ENCODE measurements at regions not wholly inside any gene's neighbourhood (a gene's known extent, or its start where the extent isn't known, plus 50 kb on each side); places are given as distances from the start of the nearest gene placed in this dataset.

DNA sequence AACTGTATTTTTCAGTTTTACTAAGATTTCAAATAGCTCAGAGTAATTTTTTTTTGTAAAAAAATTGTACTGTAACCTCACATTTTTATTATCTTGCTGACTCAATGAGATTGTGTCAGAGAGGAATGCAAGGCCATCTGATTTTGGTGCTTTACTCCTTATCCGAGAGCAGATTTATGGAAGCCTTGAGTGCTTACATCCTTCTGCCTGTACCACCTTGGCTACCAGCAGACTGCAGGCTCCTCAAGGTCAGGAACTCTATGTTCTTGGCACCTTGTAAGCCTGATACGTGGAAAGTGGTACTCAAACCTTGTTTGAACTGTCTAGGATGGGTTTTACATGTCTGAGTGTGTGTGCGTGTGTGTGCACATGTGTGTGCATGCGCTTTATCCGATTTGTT is 80.1 kb upstream of the MLIP start:
- no peak overlapping the region for H3K27ac ChIP-seq
- TF ChIP-seq, protein P1, sequence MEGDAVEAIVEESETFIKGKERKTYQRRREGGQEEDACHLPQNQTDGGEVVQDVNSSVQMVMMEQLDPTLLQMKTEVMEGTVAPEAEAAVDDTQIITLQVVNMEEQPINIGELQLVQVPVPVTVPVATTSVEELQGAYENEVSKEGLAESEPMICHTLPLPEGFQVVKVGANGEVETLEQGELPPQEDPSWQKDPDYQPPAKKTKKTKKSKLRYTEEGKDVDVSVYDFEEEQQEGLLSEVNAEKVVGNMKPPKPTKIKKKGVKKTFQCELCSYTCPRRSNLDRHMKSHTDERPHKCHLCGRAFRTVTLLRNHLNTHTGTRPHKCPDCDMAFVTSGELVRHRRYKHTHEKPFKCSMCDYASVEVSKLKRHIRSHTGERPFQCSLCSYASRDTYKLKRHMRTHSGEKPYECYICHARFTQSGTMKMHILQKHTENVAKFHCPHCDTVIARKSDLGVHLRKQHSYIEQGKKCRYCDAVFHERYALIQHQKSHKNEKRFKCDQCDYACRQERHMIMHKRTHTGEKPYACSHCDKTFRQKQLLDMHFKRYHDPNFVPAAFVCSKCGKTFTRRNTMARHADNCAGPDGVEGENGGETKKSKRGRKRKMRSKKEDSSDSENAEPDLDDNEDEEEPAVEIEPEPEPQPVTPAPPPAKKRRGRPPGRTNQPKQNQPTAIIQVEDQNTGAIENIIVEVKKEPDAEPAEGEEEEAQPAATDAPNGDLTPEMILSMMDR (IDR thresholded peaks at IDR 0.05; ENCODE audit: low read depth, low read length), result no peak
- no peaks in the 10 kb centered on the region for H3K9me3 ChIP-seq (ENCODE audit: severe bottlenecking)
- no peak for DNase-seq
- H3K36me3 ChIP-seq, result no peaks in the 10 kb centered on the region
- H3K4me3 ChIP-seq (ENCODE audit: low read depth, low read length), result no peak overlapping the region
- H3K27me3 ChIP-seq (ENCODE audit: insufficient read depth, low read depth, severe bottlenecking), result peaks cover 28% of the 10 kb centered on the region

DNA sequence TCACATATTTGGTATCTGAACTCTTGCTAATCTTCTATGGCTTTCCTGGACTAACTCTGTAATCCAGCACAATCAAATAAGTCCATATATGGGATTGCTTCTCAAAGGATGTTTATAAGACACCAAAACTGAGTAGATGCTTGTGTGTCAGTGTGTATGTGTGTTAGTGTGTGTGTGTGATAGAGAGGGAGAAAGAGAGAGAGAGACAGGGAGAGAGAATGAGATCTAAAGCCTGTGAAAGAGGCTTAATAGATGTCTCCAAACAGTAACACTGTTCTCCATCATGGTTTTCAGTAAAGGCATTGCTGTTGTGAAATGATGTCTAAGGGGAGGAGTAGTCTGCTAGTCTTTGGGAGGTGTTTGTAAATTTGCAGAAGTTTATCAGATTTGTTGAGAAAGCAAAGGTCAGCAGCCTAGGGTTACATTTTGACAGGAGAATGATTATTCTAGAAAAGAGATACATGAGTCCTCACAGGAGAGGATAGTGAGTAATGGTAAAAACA is 73.9 kb upstream of the MLIP start:
- no peak for DNase-seq
- Histone ChIP-seq H3K9me3 (ENCODE audit: severe bottlenecking) (no peaks in the 10 kb centered on the region), H3K27me3 (ENCODE audit: insufficient read depth, low read depth, severe bottlenecking) (peaks cover 9% of the 10 kb centered on the region), H3K27ac (no peak overlapping the region), H3K36me3 (no peaks in the 10 kb centered on the region), H3K4me3 (ENCODE audit: low read depth, low read length) (no peak overlapping the region)
- TF ChIP-seq, protein P1 (IDR thresholded peaks at IDR 0.05; ENCODE audit: low read depth, low read length), result no peak

DNA sequence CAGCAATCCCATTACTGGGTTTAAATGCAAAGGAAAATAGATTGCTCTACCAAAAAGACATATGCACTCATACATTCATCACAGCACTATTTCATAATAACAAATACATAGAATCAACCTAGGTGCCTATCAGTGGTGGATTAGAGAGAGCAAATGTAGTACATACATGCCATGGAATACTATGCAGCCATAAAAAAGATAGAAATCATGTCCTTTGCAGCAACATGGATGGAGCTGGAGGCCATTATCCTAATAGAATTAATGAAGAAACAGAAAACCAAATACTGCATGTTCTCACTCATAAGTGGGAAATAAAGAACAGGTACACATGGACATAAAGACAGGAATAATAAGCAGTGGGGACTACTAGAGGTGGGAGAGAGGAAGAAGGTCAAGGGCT is 70.7 kb upstream of the MLIP start:
- DNase-seq, result no peak
- Histone ChIP-seq H3K4me3 (ENCODE audit: low read depth, low read length) (no peak overlapping the region), H3K27me3 (ENCODE audit: insufficient read depth, low read depth, severe bottlenecking) (peaks cover 17% of the 10 kb centered on the region), H3K9me3 (ENCODE audit: severe bottlenecking) (no peaks in the 10 kb centered on the region), H3K27ac (no peak overlapping the region), H3K36me3 (no peaks in the 10 kb centered on the region)
- TF ChIP-seq, protein P1 (IDR thresholded peaks at IDR 0.05; ENCODE audit: low read depth, low read length), result no peak

DNA sequence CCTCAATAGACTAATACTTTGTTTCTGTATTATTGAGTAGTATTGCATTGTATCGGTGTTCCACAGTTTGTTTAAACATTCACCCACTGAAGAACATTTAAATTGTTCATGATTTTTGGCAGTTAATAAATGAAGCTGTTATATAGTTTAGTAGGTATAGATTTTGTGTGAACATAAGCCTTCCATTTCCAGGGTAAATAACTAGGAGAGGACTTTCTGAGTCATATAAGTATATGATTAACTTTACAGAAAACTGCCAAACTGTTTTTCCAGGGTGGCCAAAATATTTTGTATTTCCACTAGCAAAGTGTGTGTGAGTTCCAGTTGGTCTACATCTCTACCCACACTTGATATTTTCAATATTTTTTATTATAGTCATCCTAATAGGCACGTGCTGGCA is 70.0 kb upstream of the MLIP start:
- TF ChIP-seq, protein P1 (IDR thresholded peaks at IDR 0.05; ENCODE audit: low read depth, low read length), result no peak
- Histone ChIP-seq H3K27ac (no peak overlapping the region), H3K9me3 (ENCODE audit: severe bottlenecking) (no peaks in the 10 kb centered on the region), H3K4me3 (ENCODE audit: low read depth, low read length) (no peak overlapping the region), H3K36me3 (no peaks in the 10 kb centered on the region), H3K27me3 (ENCODE audit: insufficient read depth, low read depth, severe bottlenecking) (peaks cover 17% of the 10 kb centered on the region)
- DNase-seq, result no peak

DNA sequence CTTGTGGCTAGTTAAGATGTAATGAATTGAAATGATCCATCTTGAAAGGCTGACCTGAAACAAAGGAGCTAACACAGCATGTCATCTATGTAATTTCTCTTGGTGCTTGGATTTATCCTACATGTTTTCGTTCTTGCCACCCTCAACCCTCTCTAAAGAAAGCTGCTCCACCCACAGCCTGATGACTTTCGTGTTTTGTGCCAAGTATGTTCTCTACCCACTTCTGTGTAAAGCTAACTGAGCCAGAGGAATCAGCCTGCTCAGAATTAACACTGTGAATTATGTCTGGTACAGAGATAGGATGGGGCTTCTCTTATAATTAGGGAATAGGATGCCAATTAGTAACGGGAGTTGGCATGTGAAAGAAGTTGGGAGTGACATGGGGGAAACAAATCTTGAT is 67.9 kb upstream of the MLIP start:
- no peak for DNase-seq
- H3K4me3 ChIP-seq (ENCODE audit: low read depth, low read length), result no peak overlapping the region
- H3K36me3 ChIP-seq, result no peaks in the 10 kb centered on the region
- H3K27me3 ChIP-seq (ENCODE audit: insufficient read depth, low read depth, severe bottlenecking), result peaks cover 17% of the 10 kb centered on the region
- H3K27ac ChIP-seq, result no peak overlapping the region
- no peaks in the 10 kb centered on the region for H3K9me3 ChIP-seq (ENCODE audit: severe bottlenecking)
- TF ChIP-seq, protein P1 (IDR thresholded peaks at IDR 0.05; ENCODE audit: low read depth, low read length), result no peak

DNA sequence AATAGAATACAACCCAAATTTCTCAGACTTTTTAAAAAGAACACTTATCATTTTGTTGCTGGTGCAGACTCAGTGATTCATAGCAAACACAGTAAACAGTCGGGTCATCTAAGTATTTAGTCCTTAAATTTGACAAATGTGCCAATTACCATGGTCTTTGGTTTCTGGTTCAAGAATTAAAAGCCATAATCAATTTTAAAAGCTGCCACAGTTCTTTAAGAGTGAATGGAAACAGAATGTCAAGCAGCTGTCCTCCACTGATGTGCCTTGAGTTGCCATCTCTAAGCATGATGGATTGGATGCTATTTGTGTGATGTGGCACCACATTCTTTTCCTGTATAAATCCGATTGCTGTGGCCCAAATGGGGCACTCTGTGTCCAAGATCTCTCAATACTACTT is 67.2 kb upstream of the MLIP start:
- no peaks in the 10 kb centered on the region for H3K9me3 ChIP-seq (ENCODE audit: severe bottlenecking)
- DNase-seq, result no peak
- TF ChIP-seq, protein P1 (IDR thresholded peaks at IDR 0.05; ENCODE audit: low read depth, low read length), result no peak
- H3K27ac ChIP-seq, result no peak overlapping the region
- peaks cover 17% of the 10 kb centered on the region for H3K27me3 ChIP-seq (ENCODE audit: insufficient read depth, low read depth, severe bottlenecking)
- no peak overlapping the region for H3K4me3 ChIP-seq (ENCODE audit: low read depth, low read length)
- no peaks in the 10 kb centered on the region for H3K36me3 ChIP-seq
